ENCODE measurements at regions not wholly inside any gene's neighbourhood (a gene's known extent, or its start where the extent isn't known, plus 50 kb on each side); places are given as distances from the start of the nearest gene placed in this dataset.

DNA sequence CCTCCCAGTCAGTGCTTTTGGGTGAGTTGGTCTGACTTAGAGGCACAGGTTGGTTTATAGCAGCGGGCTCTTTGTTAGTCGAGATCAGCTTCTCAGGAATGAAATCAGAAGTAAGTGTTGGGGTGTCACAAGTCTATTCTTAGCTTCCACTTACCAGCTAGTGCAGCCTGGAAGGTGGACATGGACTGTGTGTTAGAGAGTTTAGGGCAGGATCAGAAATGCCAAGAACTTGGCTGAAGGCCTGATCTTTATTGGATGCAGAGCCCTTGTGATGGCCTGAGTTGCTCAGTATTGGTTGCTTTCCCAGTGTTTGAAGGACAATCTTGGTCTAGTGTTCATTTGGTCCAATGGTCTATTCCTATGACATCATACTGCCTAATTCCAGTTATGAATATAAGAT, 377.0 kb upstream of the USP24 start:
- in situ Hi-C loops (cut with MboI; ENCODE audit: low sequenced_read_pairs, unreplicated experiment): no loop called here
- TF ChIP-seq, protein P1, sequence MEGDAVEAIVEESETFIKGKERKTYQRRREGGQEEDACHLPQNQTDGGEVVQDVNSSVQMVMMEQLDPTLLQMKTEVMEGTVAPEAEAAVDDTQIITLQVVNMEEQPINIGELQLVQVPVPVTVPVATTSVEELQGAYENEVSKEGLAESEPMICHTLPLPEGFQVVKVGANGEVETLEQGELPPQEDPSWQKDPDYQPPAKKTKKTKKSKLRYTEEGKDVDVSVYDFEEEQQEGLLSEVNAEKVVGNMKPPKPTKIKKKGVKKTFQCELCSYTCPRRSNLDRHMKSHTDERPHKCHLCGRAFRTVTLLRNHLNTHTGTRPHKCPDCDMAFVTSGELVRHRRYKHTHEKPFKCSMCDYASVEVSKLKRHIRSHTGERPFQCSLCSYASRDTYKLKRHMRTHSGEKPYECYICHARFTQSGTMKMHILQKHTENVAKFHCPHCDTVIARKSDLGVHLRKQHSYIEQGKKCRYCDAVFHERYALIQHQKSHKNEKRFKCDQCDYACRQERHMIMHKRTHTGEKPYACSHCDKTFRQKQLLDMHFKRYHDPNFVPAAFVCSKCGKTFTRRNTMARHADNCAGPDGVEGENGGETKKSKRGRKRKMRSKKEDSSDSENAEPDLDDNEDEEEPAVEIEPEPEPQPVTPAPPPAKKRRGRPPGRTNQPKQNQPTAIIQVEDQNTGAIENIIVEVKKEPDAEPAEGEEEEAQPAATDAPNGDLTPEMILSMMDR (IDR thresholded peaks at IDR 0.05; ENCODE audit: borderline replicate concordance, control extremely low read depth, extremely low read depth, insufficient read depth, missing control alignments): no peak
- no peak for DNase-seq (ENCODE audit: low spot score)

DNA sequence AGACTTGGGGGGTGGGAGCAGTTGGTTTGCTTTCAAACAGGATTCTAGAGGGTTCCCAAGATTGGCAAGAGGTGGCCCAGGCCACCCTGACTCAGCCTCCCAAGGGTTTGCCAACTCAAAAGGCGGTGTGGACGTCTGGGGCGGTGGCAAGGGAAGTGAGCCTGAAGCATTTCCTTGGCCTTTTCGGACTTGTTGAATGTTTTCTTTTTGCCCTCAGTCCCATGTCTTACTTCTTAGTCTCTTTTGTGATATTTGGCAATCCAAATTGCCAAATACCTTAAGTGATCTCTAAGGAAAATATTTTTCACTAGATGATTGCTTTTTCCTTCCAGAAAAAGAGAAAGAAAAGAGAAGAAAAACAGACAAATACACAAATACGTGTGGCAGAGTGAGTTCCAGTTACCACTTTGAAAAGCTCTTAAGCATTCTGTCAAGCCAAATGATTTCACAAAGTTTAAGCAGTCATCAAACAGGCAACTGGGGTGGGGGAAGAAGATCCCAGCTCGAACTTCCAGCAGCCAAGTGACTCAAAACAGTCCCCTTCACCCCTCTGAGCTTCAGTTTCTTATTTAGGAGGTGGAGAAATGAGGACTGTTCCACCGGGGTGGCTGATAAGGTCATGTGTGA, 374.6 kb upstream of the USP24 start:
- in situ Hi-C loops (cut with MboI; ENCODE audit: low sequenced_read_pairs, unreplicated experiment): no loop called here
- DNase-seq (ENCODE audit: low spot score): no peak
- TF ChIP-seq, protein P1 (IDR thresholded peaks at IDR 0.05; ENCODE audit: borderline replicate concordance, control extremely low read depth, extremely low read depth, insufficient read depth, missing control alignments): no peak

DNA sequence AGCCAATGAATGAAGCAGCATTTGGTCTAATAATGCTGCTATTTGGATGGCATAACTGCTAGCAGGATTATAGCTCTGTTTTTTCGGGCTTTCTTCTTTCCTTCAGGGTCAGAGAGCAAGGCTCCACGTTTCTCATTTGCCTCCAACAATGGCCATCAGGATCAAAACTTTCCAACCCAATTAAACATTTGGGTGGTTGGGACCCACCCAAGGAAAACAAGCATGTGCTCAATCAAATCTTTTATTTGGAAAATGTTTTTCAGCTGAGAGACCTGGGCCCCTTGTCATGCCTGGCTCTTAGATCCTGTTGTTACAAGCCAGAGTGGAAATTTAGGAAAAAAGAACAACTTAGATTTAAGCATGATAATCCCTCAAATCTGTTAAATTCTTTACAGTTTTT, 373.1 kb upstream of the USP24 start:
- TF ChIP-seq, protein P1 (IDR thresholded peaks at IDR 0.05; ENCODE audit: borderline replicate concordance, control extremely low read depth, extremely low read depth, insufficient read depth, missing control alignments): no peak
- no peak for DNase-seq (ENCODE audit: low spot score)
- in situ Hi-C loops (cut with MboI; ENCODE audit: low sequenced_read_pairs, unreplicated experiment): no loop called here

DNA sequence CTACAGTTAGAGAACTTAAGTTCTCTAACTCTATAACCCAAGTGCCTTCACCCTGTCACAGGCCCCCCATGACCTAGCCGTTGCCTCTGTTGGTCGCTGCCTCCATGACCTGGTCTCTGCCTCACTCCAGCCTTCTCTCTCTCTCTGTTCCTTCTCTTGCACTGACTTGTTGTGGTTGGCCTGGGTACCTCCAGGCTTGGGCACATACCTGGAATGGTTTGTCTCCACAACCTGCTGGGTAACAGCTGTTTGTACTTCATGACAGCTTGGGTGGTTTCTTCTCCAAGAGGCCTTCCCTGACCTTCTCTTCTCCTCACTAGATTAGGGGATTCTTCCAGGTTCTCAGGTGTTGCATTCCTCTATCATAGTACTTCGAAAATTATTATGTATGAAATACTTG, 371.6 kb upstream of the USP24 start:
- in situ Hi-C loops (cut with MboI; ENCODE audit: low sequenced_read_pairs, unreplicated experiment): no loop called here
- DNase-seq (ENCODE audit: low spot score): no peak
- TF ChIP-seq, protein P1 (IDR thresholded peaks at IDR 0.05; ENCODE audit: borderline replicate concordance, control extremely low read depth, extremely low read depth, insufficient read depth, missing control alignments): no peak

DNA sequence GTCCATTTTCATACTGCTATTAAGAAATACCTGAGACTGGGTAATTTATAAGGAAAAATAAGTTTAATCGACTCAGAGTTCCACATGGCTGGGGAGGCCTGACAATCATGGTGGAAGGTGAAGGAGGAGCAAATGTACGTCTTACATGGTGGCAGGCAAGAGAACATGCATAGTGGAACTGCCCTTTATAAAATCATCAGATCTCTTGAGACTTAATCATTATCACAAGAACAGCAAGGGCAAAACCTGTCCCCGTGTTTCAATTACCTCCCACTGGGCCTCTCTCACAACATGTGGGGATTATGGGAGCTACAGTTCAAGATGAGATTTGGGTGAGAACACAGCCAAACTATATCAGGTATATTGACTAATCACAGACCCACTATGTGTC, 370.2 kb upstream of the USP24 start:
- no peak for DNase-seq (ENCODE audit: low spot score)
- TF ChIP-seq, protein P1 (IDR thresholded peaks at IDR 0.05; ENCODE audit: borderline replicate concordance, control extremely low read depth, extremely low read depth, insufficient read depth, missing control alignments): no peak
- in situ Hi-C loops (cut with MboI; ENCODE audit: low sequenced_read_pairs, unreplicated experiment): no loop called here

DNA sequence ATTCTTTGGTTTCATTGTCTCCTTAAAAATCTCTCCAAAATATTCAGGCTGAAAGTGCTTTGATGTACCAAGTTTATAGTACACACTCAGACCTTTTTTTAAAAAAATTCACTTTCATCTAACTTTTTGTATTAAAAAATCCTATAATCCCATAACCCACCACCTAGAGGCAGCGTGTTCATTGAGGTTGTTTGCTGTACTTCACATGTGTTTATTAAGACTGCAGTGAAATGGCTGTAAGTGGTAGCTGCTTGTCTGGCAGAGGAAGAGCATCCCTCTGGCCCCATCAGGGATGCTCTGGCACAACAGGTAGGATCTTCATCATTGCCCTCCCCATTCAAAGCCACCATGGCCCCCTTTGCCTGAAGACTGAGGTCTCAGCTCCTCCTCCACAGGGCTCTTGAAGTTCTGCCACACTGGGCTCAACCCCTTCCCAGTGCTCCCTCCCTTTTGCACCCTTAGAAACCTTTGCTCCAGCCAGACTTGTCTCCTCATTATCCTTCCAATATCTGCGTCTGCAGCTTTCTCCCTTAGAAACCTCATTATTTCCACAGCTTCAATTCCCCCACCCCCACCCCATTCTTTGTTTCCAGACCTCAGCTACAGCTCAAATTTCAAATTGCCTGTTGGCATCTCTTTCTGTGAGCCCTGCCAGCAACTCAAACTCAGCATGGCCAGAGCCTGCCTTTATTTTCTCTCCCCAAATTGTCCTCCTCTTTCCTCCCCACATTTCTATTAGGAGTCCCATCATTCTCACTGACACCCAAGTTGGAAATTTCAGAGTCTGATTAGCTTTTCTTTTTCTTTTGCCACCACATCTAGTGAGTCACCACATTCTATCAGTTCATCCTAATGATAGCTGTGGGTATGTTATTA, 369.6 kb upstream of the USP24 start:
- in situ Hi-C loops (cut with MboI; ENCODE audit: low sequenced_read_pairs, unreplicated experiment): no loop called here
- no peak for DNase-seq (ENCODE audit: low spot score)
- TF ChIP-seq, protein P1 (IDR thresholded peaks at IDR 0.05; ENCODE audit: borderline replicate concordance, control extremely low read depth, extremely low read depth, insufficient read depth, missing control alignments): no peak

All from GM13976 (cell line).